ENCODE measurements at regions not wholly inside any gene's neighbourhood (a gene's known extent, or its start where the extent isn't known, plus 50 kb on each side); places are given as distances from the start of the nearest gene placed in this dataset.

DNA sequence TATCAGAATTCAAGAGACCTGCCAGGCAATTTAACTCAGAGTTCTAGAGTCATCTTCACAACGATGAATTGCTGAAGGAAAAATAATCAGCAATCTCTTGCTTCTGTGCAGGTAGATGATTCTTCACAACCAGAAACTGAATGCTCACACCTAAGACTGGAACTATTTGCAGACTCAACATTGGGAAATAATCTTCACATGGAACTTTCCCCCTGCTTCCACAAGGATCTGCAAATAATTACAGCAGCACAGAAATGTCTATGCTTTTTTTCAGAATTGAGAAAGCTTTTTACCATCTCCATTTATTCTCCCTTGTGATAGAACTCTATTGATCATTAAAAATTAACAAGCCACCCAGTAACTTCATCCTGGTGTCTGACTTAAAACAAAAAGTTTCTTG, 282.8 kb downstream of the AHR start:
- TF ChIP-seq CTCF (conservative IDR thresholded peaks at IDR 0.05) (no peak), ZFX (IDR thresholded peaks at IDR 0.05) (no peak)
